Activated CD4-positive, alpha-beta T cell treated with anti-CD3 and anti-CD28 coated beads, Interleukin-2, amount 50 U/mL, for 16 hours (primary cell): ENCODE measurements at regions not wholly inside any gene's neighbourhood (a gene's known extent, or its start where the extent isn't known, plus 50 kb on each side); places are given as distances from the start of the nearest gene placed in this dataset.
"Not testable (repeated sequence)": the region's sequence is repeated elsewhere in the genome, so short reads cannot be mapped to it uniquely, and the experiment has no call there.

Source experiments
- DNase-seq: peaks from one replicate; pipeline ENCODE4 v3.0.0-alpha.2; 2020

DNA sequence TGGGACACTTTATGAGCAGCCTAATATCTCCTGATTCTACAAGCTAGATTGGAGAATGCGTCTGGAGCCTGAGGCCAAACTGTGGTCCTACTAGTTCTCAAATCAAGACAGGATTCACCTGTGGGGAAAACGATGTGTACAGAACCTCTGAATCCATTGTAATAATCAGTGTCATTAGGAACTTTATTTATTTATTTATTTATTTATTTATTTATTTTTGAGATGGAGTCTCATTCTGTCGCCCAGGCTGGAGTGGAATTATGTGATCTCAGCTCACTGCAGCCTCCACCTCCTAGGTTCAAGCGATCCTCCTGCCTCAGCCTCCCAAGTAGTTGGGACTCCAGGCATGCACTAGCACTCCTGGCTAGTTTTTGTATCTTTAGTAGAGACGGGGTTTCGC, 52.6 kb upstream of the KIF26B start:
- DNase-seq = not testable (repeated sequence)

GRCh38 chr1:245099401-245099800, 55.4 kb upstream of the KIF26B start:
- no peak for DNase-seq

DNA sequence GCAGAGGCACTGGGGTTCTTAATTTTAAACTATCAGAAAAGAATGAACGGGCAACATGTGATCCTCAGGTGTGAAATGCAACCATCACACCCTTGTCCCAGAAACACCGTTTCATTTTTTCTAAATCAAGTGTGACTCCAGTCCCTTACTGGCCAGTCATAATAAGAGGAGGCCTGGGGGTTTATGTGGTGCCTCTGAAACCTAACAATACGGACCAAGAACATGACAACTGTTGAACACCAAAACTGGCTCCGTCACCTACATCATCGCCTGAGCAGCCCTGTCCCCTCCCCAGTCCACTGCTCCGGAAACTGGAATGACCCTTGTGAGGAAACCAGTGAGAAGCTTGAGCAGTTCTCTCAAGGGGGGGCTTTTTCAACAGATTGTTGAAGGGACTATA, 55.9 kb upstream of the KIF26B start:
- no peak for DNase-seq

DNA sequence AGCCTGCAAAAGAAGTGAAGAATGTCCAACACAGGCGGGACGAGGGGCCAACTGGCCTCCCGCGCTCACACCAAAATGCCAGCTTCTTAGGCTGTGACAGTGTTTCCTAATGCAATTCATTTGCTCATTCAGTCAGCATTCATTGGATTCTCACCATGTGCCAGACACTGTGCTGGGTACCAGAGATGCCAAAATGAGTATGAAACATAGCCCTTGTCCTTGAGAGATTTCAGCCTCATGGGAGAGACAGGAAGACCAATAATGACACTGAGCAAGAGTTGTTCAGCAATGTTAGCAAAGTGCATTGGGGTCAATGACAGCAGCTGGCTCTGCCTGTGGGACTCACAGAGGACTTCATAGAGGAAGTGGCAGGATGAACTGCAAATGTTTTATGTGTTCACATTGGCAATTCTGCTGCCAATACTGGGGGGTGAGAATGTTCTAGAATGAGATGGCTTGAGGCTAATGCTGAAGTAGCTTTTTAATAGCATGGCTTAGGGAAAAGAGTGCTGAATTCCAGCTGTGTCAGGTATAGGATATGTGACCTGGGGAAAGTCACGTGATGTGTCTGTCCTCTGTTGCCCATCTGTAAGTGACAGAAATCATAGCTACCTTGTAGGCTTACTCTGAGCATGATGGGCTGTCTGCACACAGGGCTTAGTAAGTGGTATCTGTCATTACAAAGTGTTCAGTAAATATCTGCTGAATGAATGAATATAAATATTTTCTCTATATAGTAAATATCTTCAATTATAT, 58.3 kb upstream of the KIF26B start:
- DNase-seq = no peak

DNA sequence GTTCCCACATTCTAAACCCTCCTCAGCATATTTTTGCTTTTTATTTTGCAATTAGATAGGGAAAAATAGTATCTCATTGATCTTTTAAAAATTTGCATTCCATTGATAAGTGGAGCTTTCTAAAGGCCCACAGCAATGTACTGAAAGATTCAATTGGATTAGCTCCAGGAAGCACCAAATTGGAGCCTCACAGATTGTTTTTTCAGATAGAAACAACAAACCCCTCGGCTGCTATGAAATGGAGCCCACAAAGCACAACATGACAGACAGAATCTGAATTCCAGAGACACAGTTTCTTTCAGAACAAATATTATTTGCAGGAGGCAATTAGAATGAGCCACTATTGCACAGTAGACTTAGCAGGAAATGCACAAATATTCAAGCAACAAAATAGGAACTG, 58.9 kb upstream of the KIF26B start:
- no peak for DNase-seq

- no peak for DNase-seq
Observed at GRCh38 chr1:245094954-245095353, 59.8 kb upstream of the KIF26B start.

GRCh38 chr1:245094092-245094491, 60.7 kb upstream of the KIF26B start:
- DNase-seq = no peak

DNA sequence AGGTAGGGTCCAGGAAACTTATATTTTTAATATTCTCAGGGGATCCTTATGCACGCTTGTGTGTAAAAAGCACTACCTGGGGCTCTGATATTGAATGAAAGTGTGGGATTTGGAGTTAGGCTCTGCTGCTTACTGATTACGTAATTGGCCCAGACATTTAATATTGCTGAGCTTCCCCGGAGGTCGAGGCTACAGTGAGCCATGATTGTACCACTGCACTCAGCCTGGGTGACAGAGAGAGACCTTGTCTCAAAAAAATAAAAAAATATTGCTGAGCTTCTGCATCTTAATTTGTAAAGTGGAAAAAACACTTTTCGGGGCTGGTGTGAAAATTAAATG, 62.2 kb upstream of the KIF26B start:
- no peak for DNase-seq

DNA sequence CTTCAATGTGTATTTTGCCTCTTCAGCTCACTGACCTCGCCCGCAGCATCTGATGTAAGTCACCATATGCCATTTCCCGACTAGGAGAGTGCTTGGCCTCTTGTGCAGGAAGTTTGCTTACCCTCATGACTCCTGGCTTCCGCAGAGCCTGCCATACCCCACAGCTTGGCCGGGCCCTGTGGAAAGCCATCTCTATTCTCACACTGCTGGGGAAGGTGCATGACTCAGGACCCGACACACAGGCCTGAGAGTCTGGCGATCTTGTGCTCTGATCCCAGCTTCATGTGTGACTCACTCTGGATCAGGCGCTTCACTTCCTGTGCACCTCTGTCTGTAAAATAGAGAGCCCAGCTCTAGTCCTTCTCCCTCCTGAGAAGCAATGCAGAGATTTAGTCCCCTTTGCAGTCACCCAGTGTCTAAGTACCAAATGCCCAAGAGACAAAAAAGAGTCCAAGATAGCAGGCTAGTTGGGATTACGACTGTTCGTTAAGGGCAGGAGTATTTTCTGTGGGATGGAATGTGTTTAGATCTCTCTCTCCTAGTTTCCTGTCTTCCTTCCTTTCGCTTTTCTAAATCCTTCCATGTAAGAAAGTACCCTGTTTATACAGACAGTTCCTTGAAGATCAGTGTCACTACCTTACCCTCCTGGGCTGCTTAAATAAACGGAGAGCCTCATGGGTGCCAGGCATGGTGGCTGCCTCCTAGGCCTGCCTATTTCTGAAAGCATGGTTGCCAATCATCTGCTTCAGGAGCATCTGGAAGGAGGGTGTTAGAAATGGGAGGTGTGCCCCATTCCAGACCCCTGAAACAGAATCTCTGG, 62.8 kb upstream of the KIF26B start:
- no peak for DNase-seq

GRCh38 chr1:245091171-245091621, 63.6 kb upstream of the KIF26B start:
- no peak for DNase-seq

- DNase-seq = no peak
Observed at GRCh38 chr1:245090491-245091090, 64.2 kb upstream of the KIF26B start.

- no peak for DNase-seq
Observed at GRCh38 chr1:245087723-245088122, 67.1 kb upstream of the KIF26B start.

GRCh38 chr1:245086389-245086969, 68.3 kb upstream of the KIF26B start:
- DNase-seq = no peak

GRCh38 chr1:245085508-245086095, 69.2 kb upstream of the KIF26B start:
- DNase-seq = peak; percentile 21

GRCh38 chr1:245084551-245084950, 70.2 kb upstream of the KIF26B start:
- DNase-seq = no peak

- DNase-seq = no peak
Observed at GRCh38 chr1:245079021-245079609, 75.7 kb upstream of the KIF26B start.

DNA sequence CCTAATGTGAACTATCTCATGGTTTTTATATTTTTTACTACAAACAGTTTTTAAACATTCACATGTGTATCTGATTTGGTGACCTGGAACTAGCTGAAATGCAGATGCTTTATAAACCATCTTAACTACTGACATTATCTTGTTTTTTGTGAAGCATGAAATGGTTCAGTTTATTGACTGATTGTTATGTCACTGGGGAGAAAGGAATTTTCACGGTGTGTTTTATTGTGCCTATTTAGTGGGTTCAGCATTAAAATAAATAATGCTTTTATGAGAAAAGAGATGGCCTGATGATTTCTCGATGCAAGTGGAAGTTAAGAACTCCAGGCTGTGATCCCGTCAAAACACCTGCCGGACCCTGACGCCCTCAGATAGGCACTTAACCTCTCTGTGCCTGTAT, 79.9 kb upstream of the KIF26B start:
- no peak for DNase-seq

DNA sequence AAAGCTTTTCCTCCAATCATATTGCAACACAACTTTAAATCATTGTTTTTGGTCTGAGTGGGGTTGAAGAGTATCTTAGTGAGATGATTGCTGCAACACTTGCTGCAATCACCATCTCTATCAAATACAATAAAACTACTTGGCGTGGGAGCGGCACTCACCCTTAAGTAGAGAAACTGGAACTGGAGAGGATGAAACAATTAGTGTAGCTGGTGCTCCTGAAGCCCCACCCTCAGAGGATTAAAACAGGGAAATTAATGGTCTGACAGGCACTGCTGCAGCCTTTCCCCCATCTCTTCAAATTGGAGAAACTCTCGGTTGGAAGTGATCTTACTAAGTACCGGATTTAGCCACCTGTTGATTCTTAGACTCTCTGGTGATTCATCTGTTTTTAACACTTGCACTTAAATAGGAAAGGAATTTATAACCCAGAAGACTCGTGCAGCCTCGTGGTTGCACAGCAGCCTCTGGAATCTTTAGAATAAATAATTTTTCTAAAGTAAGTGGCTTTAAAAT, 80.5 kb upstream of the KIF26B start:
- DNase-seq = no peak

DNA sequence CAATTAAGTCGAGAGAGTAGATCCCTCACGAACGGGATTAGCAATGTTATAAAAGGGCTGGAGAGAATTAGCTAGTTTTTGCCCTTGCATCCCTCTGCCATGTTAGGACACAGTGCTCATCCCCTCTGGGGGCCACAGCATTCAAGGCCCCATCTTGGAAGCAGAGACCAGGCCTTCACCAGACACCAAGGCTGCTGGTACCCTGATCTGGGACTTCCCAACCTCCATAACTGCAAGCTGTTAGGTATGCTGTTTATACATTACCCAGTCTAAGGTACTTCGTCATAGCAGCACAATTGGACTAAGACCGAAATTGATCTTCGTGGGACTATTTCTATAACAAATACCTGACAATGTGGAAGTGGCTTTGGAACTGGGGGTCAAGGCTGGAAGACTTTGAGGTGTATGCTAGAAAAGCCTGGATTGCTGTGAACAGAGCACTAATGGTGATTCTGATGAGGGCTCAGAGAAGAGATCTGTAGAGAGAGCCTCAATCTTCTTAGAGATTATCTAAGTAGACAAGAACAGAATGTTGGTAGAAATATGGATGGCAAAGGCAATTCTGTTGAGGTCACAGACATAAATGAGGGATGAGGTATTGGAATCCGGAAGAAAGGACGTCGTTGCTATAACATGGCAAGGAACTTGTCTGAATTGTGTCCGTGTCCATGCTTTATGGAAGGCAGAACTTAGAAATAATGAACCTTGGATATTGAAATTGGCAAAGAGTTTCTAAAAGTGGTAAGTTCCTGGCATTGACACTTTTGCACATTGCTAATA, 83.8 kb upstream of the KIF26B start:
- no peak for DNase-seq

DNA sequence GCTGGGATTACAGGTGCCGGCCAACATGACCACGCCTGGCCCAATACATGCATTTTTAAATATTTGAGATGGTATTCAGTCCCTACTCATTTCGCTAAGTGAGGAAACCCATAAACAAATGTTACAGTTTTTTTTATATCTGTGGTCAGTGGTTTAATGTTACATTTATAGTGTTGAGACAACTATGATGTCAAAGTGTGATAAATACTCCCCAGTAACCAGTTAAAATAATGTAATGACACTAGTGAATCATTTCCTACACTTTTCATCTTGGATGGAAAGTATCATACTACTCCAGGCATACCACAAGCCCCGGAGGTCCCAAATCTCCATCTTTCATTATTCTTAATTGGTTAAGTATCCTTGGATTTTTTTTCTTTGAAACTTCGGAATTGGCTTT, 87.5 kb upstream of the KIF26B start:
- no peak for DNase-seq

GRCh38 chr1:245062741-245063305, 92.0 kb upstream of the KIF26B start:
- peak; percentile 14 for DNase-seq
